Pulmonary artery endothelial cell (primary cell): ENCODE measurements at regions not wholly inside any gene's neighbourhood (a gene's known extent, or its start where the extent isn't known, plus 50 kb on each side); places are given as distances from the start of the nearest gene placed in this dataset.

Source experiments
- DNase-seq: peaks from one replicate; pipeline ENCODE4 v3.0.0-alpha.2; 2011; ENCODE audit warnings: low read depth, low spot score

- no peak for DNase-seq
Observed at GRCh38 chr14:96931751-96932150, 134.6 kb downstream of the VRK1 start.

GRCh38 chr14:96934638-96935330, 137.6 kb downstream of the VRK1 start:
- DNase-seq = no peak

GRCh38 chr14:96938946-96939345, 141.8 kb downstream of the VRK1 start:
- no peak for DNase-seq

- DNase-seq = no peak
Observed at GRCh38 chr14:96940009-96940408, 142.8 kb downstream of the VRK1 start.

- DNase-seq = no peak
Observed at GRCh38 chr14:96944297-96944696, 147.1 kb downstream of the VRK1 start.

- DNase-seq = no peak
Observed at GRCh38 chr14:96945721-96946120, 148.5 kb downstream of the VRK1 start.

GRCh38 chr14:96949594-96949993, 152.4 kb downstream of the VRK1 start:
- no peak for DNase-seq

GRCh38 chr14:96951511-96951910, 154.3 kb downstream of the VRK1 start:
- no peak for DNase-seq

- DNase-seq = no peak
Observed at GRCh38 chr14:96953087-96953874, 156.1 kb downstream of the VRK1 start.

GRCh38 chr14:96953875-96954185, 156.6 kb downstream of the VRK1 start:
- DNase-seq = no peak

- DNase-seq = no peak
Observed at GRCh38 chr14:96956464-96957239, 159.5 kb downstream of the VRK1 start.

GRCh38 chr14:96958057-96958456, 160.9 kb downstream of the VRK1 start:
- DNase-seq = no peak

GRCh38 chr14:96959992-96960391, 162.8 kb downstream of the VRK1 start:
- DNase-seq = no peak

- no peak for DNase-seq
Observed at GRCh38 chr14:96960598-96961116, 163.5 kb downstream of the VRK1 start.

GRCh38 chr14:96961895-96962294, 164.7 kb downstream of the VRK1 start:
- no peak for DNase-seq

GRCh38 chr14:96962337-96962736, 165.2 kb downstream of the VRK1 start:
- no peak for DNase-seq

GRCh38 chr14:96964726-96965415, 167.7 kb downstream of the VRK1 start:
- no peak for DNase-seq

- no peak for DNase-seq
Observed at GRCh38 chr14:96965885-96966595, 168.9 kb downstream of the VRK1 start.

GRCh38 chr14:96975116-96975515, 177.9 kb downstream of the VRK1 start:
- DNase-seq = no peak

GRCh38 chr14:96978525-96979272, 181.5 kb downstream of the VRK1 start:
- DNase-seq = no peak
